ENCODE measurements at regions not wholly inside any gene's neighbourhood (a gene's known extent, or its start where the extent isn't known, plus 50 kb on each side); places are given as distances from the start of the nearest gene placed in this dataset.

- FAIRE-seq: no peak
These were observed 180.9 kb upstream of the ZBED5 start for GRCh38 chr11:11038782-11039181.

- no peak for FAIRE-seq
These were observed 180.5 kb upstream of the ZBED5 start for GRCh38 chr11:11038352-11038751.

DNA sequence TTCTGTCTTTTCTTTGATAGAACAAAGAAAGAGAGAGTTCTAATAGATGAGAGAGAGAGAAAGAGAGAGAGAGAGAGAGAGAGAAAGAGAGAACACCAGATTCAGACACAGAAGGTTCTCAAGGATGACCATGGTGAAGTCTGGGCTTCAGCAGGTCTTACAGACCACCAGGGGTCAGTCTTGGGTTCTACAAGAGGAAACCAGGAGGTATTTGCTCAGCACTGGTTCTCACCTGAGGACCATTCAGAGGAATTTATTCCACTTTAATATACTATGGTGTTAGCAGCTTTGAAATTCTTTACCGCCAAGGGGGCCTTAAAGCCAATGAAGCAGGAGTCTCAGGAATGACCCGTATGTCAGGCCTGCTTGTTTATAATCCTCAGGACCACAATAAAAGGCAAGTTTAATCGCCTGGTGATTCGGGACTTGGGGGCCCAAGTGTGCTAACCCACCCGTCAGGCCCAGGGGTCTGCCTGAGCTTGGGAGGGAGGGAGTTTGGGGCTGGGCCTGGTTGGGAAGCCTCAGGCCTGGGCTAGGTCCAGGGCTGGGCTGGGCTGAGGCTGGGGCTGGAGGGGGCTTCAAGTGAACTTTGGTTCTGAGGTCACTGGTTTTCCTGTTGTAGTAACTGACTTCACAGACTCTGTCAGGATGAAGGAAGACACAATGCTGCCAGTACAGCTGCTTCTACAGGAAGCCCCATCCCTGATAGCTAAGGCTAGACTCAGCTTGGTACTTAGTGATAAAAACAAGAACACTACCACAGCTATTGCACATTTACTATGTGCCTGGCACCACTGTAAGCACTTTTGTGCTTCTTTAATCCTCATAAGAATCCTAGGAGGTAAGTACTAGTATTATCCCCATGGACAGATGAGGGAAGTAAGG, 179.2 kb upstream of the ZBED5 start:
- FAIRE-seq: no peak

DNA sequence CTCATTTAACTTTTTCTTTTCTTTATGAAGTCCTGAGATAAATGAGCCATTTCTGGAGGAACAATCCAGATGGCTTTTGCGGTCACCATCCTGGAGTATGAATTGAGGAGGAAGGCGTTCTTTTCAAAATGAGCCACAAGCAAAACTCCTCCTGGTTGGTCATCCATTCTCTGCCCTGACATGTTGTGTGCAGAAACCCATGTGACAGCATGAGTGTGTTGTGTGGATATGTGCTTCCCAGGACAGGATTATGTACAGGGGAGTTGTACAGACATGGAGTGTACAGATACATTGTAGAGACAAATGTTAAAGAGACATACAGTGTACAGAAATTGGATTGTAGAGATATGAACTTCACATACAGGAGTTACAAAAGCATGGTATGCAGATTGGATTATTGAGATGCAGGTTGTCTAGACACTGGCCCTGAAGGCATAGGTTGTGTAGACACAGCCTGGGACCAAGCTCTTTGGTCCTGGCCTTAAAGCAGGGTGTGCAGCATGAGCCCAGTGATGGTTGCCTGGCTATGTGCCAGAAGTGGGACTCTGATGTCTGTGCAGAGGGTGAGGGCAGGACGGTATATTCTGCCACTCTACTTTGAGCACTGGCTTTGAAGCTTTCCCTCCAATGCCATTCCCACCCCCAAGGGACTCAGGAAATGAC, 178.5 kb upstream of the ZBED5 start:
- no peak for FAIRE-seq

- no peak for FAIRE-seq
These were observed 177.5 kb upstream of the ZBED5 start for GRCh38 chr11:11035331-11035730.

GRCh38 chr11:11034476-11034875, 176.6 kb upstream of the ZBED5 start:
- FAIRE-seq: no peak

- FAIRE-seq: no peak
These were observed 174.2 kb upstream of the ZBED5 start for GRCh38 chr11:11032066-11032465.

DNA sequence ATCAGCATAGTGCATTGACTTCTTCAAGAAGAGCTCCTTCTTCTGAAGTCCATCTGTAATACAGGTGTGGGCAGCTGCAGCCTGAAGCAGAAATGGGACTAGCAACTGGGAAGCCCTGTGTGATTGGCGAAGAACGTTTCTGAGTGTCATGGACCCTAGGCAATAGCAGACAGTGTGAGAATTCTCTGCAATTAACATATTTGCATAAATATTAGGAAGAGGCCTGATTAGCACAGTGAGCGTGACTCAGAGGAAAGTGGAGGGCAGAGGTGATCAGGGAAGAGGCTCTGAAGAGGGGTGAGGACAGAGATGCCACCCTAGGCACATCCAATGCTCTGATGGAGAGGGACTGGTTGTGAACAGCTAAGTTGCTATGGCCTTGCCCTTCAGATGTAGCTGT, 171.2 kb upstream of the ZBED5 start:
- no peak for FAIRE-seq

DNA sequence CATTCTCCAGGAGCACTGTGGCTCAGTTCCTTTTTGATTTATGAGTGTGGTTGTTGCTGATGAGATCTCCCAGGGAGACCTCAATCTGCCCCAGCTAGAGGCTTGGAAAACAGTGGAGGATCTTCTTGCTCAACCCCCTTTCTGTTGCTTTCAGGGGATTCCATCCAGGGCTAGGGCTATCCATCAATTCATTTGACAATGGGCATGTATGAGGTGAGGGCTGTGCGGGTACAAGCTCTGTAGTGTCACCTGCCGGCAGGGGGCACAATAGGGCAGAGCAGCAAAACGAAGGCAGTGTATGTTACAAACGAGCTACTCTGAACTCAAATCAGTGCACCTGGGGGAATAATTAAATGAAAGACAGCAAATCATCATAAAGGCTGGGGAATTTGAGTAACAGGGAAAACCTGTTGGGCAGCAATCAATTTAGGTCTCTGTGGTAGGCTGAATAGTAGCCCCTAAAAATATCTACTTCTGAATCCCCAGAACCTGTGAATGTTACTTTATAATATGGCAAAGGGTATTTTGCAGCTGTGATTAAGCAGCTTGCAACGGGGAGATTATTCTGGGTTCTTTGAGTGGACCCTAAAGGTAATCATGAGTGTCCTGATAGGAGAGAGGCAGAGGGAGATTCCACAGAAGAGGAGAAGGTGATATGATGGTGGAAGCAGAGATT, 170.3 kb upstream of the ZBED5 start:
- FAIRE-seq: no peak

GRCh38 chr11:11027288-11027687, 169.4 kb upstream of the ZBED5 start:
- FAIRE-seq: no peak

GRCh38 chr11:11025087-11025486, 167.2 kb upstream of the ZBED5 start:
- FAIRE-seq: no peak

DNA sequence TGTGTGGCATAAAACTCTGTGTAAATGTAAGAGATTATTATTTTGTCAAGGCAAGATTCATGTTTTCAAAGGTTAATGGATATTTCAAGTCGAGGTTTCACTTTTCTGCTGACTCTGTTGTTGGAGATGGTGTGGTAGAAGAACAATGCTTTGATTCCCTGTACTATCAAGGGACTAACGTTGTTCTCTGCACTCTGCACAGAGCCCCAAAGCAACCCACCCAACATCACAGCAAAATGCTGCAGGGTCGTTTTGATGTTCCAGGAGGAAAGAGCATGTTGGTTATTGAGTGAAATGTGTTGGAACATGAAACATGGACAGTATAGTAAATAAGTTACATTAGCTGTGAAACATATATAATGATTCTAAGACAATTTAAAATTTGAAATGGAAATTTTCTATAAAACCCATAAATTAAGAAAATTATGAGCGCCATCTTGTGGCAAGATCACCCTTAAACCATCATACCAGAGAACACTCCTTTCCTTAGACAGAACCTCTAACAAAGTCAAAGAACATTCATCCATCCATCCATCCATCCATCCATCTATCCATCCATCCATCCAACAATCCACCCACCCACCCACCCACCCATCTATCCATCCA, 164.4 kb upstream of the ZBED5 start:
- peak; percentile 94 for FAIRE-seq

DNA sequence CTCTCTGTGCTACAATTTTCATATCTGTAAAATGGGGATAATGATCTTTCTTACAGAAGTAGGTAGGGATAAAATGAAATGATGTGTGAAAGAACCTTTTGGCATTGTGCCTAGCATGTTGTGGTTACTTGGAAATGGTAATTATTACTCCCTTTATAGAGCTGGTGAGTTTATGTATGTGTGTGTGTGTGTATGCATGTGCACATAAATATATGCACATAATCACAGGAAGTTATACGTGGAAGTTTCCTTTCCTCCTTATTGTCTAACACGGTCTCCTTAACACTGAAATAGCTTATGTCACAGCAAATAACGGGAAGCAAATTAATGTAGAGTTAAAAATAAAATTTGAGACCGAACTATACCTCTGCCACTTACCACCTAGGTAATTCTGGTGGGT, 163.7 kb upstream of the ZBED5 start:
- no peak for FAIRE-seq

DNA sequence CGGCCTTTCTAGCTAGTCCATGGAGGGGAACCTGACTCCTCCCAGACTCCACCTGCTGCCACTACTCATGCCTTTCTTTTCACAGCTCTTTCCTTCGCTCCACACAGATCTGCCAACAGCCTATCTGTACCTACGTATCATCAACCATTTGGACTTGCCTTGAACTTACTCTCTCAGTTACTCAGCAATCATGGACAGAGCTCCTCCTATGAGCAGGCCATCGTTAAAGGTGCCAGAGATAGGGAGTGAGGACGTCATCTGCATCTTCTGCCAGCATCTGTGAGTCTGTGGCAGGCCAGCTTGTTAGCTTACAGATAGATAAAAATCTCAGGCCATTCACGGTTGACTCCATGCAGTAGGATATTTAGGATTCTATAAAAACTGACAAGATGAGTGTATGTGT, 162.9 kb upstream of the ZBED5 start:
- no peak for FAIRE-seq

DNA sequence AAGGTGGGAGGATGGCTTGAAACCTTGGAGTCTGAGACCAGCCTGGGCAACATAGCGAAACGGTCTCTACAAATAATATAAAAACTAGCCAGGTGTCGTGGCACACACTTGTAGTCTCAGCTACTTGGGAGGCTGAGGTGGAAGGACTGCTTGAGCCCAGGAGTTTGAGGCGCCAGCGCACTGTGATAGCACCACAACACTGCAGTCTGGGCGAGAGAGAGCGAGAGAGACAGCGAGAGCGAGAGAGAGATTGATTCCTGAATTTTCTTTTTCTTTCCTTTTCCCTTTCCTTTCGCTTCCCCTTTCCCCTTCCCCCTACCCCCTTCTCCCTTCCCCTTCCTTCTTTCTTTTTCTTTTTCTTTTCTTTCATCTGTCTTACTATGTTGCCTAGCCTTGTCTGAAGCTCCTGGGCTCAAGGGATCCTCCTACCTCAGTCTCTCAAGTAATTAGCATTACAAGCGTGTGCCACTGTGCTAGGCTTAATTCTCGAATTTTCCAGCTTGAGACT, 162.4 kb upstream of the ZBED5 start:
- FAIRE-seq: no peak

DNA sequence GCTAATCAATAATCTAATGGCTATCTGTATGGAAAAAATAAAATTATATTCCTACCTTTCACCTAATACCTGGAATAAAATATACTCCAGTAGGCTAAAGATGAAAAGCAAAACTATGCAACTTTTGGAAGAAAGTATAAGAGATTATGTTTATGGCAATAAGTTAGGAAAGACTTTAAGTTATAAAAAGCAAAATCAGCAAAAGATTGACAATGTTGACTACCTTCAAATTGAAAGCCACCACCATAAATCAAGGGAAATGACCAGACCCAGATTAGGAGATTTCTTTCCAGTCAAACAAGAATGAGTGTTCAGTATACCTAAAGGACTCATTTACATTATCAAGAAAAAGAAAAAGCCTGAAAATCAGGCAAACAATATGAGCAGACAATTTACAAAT, 159.1 kb upstream of the ZBED5 start:
- FAIRE-seq: no peak

GRCh38 chr11:11016068-11016467, 158.2 kb upstream of the ZBED5 start:
- no peak for FAIRE-seq

- no peak for FAIRE-seq
These were observed 153.8 kb upstream of the ZBED5 start for GRCh38 chr11:11011617-11012016.

- FAIRE-seq: no peak
These were observed 152.8 kb upstream of the ZBED5 start for GRCh38 chr11:11010624-11011127.

GRCh38 chr11:11009179-11009578, 151.3 kb upstream of the ZBED5 start:
- FAIRE-seq: no peak

GRCh38 chr11:11004069-11004468, 146.2 kb upstream of the ZBED5 start:
- no peak for FAIRE-seq

DNA sequence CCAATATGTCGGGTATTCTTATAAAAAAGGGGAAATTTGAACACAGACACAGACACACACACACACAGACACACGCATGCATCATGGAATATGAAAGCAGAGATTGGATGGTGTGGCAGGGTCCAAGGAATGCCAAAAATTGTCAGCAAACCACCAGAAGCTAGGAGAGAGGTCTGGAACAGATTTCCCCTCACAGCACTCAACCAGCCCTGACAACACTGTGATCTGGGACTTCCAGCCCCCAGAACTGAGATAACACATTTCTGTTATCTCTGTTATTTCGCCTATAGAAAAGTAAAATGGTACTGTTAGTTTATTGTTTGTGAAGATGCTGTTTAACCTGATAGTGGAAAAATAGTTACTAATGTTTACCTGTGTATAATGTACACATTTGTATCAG, 145.4 kb upstream of the ZBED5 start:
- FAIRE-seq: no peak

All from A204.1 (cell line).